CD4-positive, CD25-positive, alpha-beta regulatory T cell (primary cell): ENCODE measurements at regions not wholly inside any gene's neighbourhood (a gene's known extent, or its start where the extent isn't known, plus 50 kb on each side); places are given as distances from the start of the nearest gene placed in this dataset.
"Not testable (repeated sequence)": the region's sequence is repeated elsewhere in the genome, so short reads cannot be mapped to it uniquely, and the experiment has no call there.

ENCODE experiments used
- ATAC-seq, 2 donors: fragments of 150-1000 bp; cut with Tn5 transposase; one replicate each; pipeline ENCODE4 v1.10.0; 2021; ENCODE audit warnings: low read depth in 2 of 2, moderate number of reproducible peaks in 2 of 2, moderate library complexity in 1 of 2
- DNase-seq, 3 donors: peaks; one replicate each; pipeline versions ENCODE4 v3.0.0 to v3.0.0-alpha.2; 2012 to 2022; ENCODE audit warnings: mixed read lengths in 1 of 3
- H3K27ac ChIP-seq: one replicate; pipeline ENCODE4 v1.7.0; 2013; ENCODE audit warnings: mild to moderate bottlenecking, low read length; ENCODE audit not compliant: insufficient read depth, poor library complexity, severe bottlenecking
- H3K27me3 ChIP-seq: one replicate; pipeline ENCODE4 v1.7.0; 2013; ENCODE audit warnings: low read length; ENCODE audit not compliant: control insufficient read depth, insufficient read depth
- H3K36me3 ChIP-seq: one replicate; pipeline ENCODE4 v1.7.0; 2013; ENCODE audit warnings: mild to moderate bottlenecking, low read length, moderate library complexity; ENCODE audit not compliant: control insufficient read depth, insufficient read depth
- H3K4me1 ChIP-seq: 2 replicates; pipeline ENCODE4 v1.7.0; 2013; ENCODE audit warnings: mild to moderate bottlenecking, low read length; ENCODE audit not compliant: insufficient read depth, control insufficient read depth, poor library complexity, severe bottlenecking
- H3K4me3 ChIP-seq: one replicate; pipeline ENCODE4 v1.7.0; 2013; ENCODE audit warnings: low read depth, mild to moderate bottlenecking, low read length, moderate library complexity
- H3K9me3 ChIP-seq, 2 experiments: 1 replicate in 1 of 2; 2 replicates in 1 of 2; pipeline ENCODE4 v1.7.0; 2013; ENCODE audit warnings: low read length in 2 of 2, mild to moderate bottlenecking in 1 of 2, moderate library complexity in 1 of 2; ENCODE audit not compliant: control insufficient read depth in 2 of 2
- H3K27ac Mint-ChIP-seq, 3 donors: one replicate each; pipeline ENCODE4 v1.8.0; 2020 to 2022; ENCODE audit warnings: mild to moderate bottlenecking in 3 of 3, mixed read lengths in 3 of 3, moderate library complexity in 2 of 3
- H3K27me3 Mint-ChIP-seq: one replicate; pipeline ENCODE4 v1.8.0; 2022; ENCODE audit warnings: mild to moderate bottlenecking, mixed read lengths
- H3K36me3 Mint-ChIP-seq: one replicate; pipeline ENCODE4 v1.8.0; 2020; ENCODE audit warnings: mixed read lengths
- H3K4me1 Mint-ChIP-seq, 4 donors: one replicate each; pipeline ENCODE4 v1.8.0; 2020 to 2022; ENCODE audit warnings: mixed read lengths in 4 of 4, mild to moderate bottlenecking in 1 of 4
- H3K4me3 Mint-ChIP-seq, 4 donors: one replicate each; pipeline ENCODE4 v1.8.0; 2020 to 2022; ENCODE audit warnings: mild to moderate bottlenecking in 4 of 4, mixed read lengths in 4 of 4, moderate library complexity in 3 of 4
- H3K9me3 Mint-ChIP-seq, 7 donors: one replicate each; pipeline ENCODE4 v1.8.0; 2020 to 2022; ENCODE audit warnings: mixed read lengths in 7 of 7, mild to moderate bottlenecking in 3 of 7, moderate library complexity in 2 of 7

DNA sequence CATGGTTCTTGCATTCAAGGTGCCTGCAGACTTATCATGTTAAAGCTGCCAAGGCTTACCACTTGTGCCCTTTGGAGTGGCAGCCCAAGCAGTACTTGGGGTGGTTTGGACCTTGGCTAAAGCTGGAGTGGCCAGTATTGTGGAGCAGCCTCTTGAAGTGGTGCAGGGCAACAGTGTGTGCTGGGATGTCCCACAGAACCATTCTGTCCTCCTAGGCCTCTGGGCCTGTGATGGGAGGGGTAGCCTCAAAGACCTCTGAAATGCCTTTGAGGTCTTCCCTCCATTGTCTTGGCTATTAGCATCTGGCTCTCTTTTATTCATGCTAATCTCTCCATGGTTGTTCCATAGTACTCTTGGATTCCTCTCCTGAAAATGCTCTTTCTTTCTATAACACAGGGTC is 78.2 kb upstream of the SLC24A4 start:
- DNase-seq (no peak), ATAC-seq (no peak)
- Histone ChIP-seq H3K27ac (no peak overlapping the region), H3K27me3 (no peaks in the 10 kb centered on the region), H3K4me3 (no peak overlapping the region), H3K36me3 (no peaks in the 10 kb centered on the region), H3K9me3 (peaks cover 13 to 22% of the 10 kb centered on the region in 2 experiments), H3K4me1 (no peaks in the 10 kb centered on the region)
- Mint-ChIP-seq H3K4me3 (no peak overlapping the region), H3K27ac (no peak overlapping the region), H3K4me1 (no peaks in the 10 kb centered on the region), H3K9me3 (peaks cover 0 to 30% (median 8%) of the 10 kb centered on the region in 7 donors), H3K36me3 (peaks cover 9% of the 10 kb centered on the region), H3K27me3 (peaks cover 13% of the 10 kb centered on the region)

- Histone ChIP-seq H3K27ac (no peak overlapping the region), H3K9me3 (peaks cover 11 to 22% of the 10 kb centered on the region in 2 experiments), H3K4me1 (no peaks in the 10 kb centered on the region), H3K36me3 (no peaks in the 10 kb centered on the region), H3K27me3 (no peaks in the 10 kb centered on the region), H3K4me3 (no peak overlapping the region)
- no peak for DNase-seq
- Mint-ChIP-seq H3K27ac (no peak overlapping the region), H3K27me3 (peaks cover 31% of the 10 kb centered on the region), H3K36me3 (peaks cover 9% of the 10 kb centered on the region), H3K9me3 (peaks cover 0 to 30% (median 11%) of the 10 kb centered on the region in 7 donors), H3K4me1 (no peaks in the 10 kb centered on the region), H3K4me3 (no peak overlapping the region)
- ATAC-seq = no peak
Measured at GRCh38 chr14:92247341-92247740, 75.6 kb upstream of the SLC24A4 start.

DNA sequence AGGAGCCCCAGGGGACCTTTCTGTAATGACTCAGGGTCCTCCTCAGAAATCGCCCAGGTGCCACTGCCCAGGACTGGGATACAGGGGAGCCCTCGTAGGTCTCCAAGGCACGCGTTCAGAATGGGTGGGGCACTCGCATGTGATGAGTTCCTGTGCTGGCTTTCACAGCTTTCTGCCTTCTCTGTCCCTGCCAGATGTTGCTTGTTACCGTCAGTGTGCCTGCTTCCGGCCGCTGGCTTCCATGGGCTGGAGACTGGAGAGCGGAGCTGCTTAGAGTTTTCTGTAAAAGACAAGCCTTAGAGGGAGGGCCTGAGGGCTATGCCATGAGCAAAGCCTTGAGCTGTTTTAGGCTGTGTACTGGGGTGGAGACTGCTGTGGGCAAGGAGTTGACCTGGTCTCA is 75.0 kb upstream of the SLC24A4 start:
- peaks cover 37% of the 10 kb centered on the region for H3K27me3 Mint-ChIP-seq
- no peak overlapping the region for H3K4me3 ChIP-seq
- peaks cover 9% of the 10 kb centered on the region for H3K36me3 Mint-ChIP-seq
- no peak overlapping the region for H3K4me3 Mint-ChIP-seq
- no peak overlapping the region for H3K27ac Mint-ChIP-seq
- peaks cover 0 to 30% (median 9%) of the 10 kb centered on the region in 7 donors for H3K9me3 Mint-ChIP-seq
- no peak for ATAC-seq
- H3K27me3 ChIP-seq = no peaks in the 10 kb centered on the region
- H3K36me3 ChIP-seq = no peaks in the 10 kb centered on the region
- no peaks in the 10 kb centered on the region for H3K4me1 Mint-ChIP-seq
- no peak for DNase-seq
- H3K4me1 ChIP-seq = no peaks in the 10 kb centered on the region
- H3K9me3 ChIP-seq = peaks cover 11 to 22% of the 10 kb centered on the region in 2 experiments
- no peak overlapping the region for H3K27ac ChIP-seq

DNA sequence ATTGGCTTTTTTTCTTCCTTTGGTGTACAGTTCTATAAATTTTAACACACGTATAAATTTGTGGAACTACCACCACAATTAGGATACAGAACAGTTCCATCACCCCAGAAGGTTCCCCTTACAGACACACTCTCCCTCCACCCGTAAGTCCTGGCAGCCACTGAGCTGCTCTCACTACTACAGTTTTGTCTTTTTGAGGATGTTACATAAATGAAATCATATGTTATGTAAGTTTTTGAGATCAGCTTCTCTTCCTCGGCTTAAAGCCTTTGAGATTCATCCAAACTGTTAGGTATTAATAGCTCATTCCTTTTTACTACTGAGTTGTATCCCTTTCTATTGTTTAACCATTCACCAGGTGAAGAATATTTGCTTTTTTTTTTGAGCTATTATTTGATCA is 74.3 kb upstream of the SLC24A4 start:
- Histone ChIP-seq H3K36me3 (no peaks in the 10 kb centered on the region), H3K4me3 (no peak overlapping the region), H3K27ac (no peak overlapping the region), H3K27me3 (peaks cover 6% of the 10 kb centered on the region), H3K4me1 (no peaks in the 10 kb centered on the region), H3K9me3 (peaks cover 9 to 22% of the 10 kb centered on the region in 2 experiments)
- no peak for DNase-seq
- Mint-ChIP-seq H3K27ac (no peak overlapping the region), H3K9me3 (peaks cover 0 to 27% (median 6%) of the 10 kb centered on the region in 7 donors), H3K4me1 (no peaks in the 10 kb centered on the region), H3K27me3 (peaks cover 45% of the 10 kb centered on the region), H3K36me3 (peaks cover 9% of the 10 kb centered on the region), H3K4me3 (no peak overlapping the region)
- no peak for ATAC-seq

DNA sequence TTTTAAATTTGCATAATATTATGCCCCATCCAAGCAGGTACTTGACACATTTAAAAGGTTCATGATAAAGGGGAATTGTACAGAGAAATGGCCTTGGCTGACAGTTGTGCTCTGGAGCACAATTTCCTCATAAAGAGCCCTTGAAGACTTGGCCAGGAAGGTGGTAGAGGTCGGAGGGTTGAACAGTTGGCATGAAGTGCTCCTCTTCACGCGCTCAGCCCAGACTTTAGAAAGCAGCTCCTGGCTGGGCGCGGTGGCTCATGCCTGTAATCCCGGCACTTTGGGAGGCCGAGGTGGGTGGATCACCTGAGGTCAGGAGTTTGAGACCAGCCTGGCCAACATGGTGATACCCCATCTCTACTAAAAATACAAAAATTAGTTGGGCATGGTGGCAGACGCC is 72.6 kb upstream of the SLC24A4 start:
- not testable (repeated sequence) for H3K27ac ChIP-seq, H3K4me1 ChIP-seq, H3K4me1 Mint-ChIP-seq, H3K36me3 ChIP-seq, H3K36me3 Mint-ChIP-seq, ATAC-seq, DNase-seq, H3K4me3 Mint-ChIP-seq, H3K27ac Mint-ChIP-seq, H3K4me3 ChIP-seq
- Histone ChIP-seq H3K9me3 (peaks cover 3 to 12% of the 10 kb centered on the region in 2 experiments), H3K27me3 (peaks cover 11% of the 10 kb centered on the region)
- Mint-ChIP-seq H3K27me3 (peaks cover 60% of the 10 kb centered on the region), H3K9me3 (peaks cover 0 to 12% (median 2%) of the 10 kb centered on the region in 7 donors)

- no peaks in the 10 kb centered on the region for H3K36me3 Mint-ChIP-seq
- H3K27ac Mint-ChIP-seq = no peak overlapping the region
- ATAC-seq = no peak
- Histone ChIP-seq H3K4me3 (no peak overlapping the region), H3K4me1 (no peaks in the 10 kb centered on the region), H3K27ac (no peak overlapping the region), H3K36me3 (no peaks in the 10 kb centered on the region), H3K27me3 (peaks cover 17% of the 10 kb centered on the region), H3K9me3 (no peaks in the 10 kb centered on the region)
- H3K4me1 Mint-ChIP-seq = peaks cover 0 to 9% (median 3%) of the 10 kb centered on the region in 4 donors
- peaks cover 0 to 4% (median 0%) of the 10 kb centered on the region in 7 donors for H3K9me3 Mint-ChIP-seq
- DNase-seq = no peak
- H3K27me3 Mint-ChIP-seq = peaks cover 65% of the 10 kb centered on the region
- H3K4me3 Mint-ChIP-seq = no peak overlapping the region
Measured at GRCh38 chr14:92252323-92252722, 70.6 kb upstream of the SLC24A4 start.

- H3K4me3 Mint-ChIP-seq = peak overlapping the region in 1 of 4 donors; percentile 32
- no peaks in the 10 kb centered on the region for H3K36me3 ChIP-seq
- no peak overlapping the region for H3K4me3 ChIP-seq
- H3K27me3 ChIP-seq = peaks cover 17% of the 10 kb centered on the region
- H3K27ac Mint-ChIP-seq = no peak overlapping the region
- no peaks in the 10 kb centered on the region for H3K4me1 ChIP-seq
- H3K27ac ChIP-seq = no peak overlapping the region
- H3K9me3 Mint-ChIP-seq = peaks cover 0 to 4% (median 0%) of the 10 kb centered on the region in 7 donors
- ATAC-seq (no peak), DNase-seq (no peak)
- no peaks in the 10 kb centered on the region for H3K36me3 Mint-ChIP-seq
- peaks cover 62% of the 10 kb centered on the region for H3K27me3 Mint-ChIP-seq
- H3K9me3 ChIP-seq = no peaks in the 10 kb centered on the region
- H3K4me1 Mint-ChIP-seq = peaks cover 0 to 9% (median 3%) of the 10 kb centered on the region in 4 donors
Measured at GRCh38 chr14:92253381-92253894, 69.5 kb upstream of the SLC24A4 start.

- H3K36me3 ChIP-seq = no peaks in the 10 kb centered on the region
- H3K27ac ChIP-seq = no peak overlapping the region
- Mint-ChIP-seq H3K36me3 (no peaks in the 10 kb centered on the region), H3K9me3 (peaks cover 0 to 2% (median 0%) of the 10 kb centered on the region in 7 donors), H3K27ac (no peak overlapping the region), H3K27me3 (peaks cover 61% of the 10 kb centered on the region), H3K4me3 (no peak overlapping the region), H3K4me1 (peaks cover 0 to 10% (median 4%) of the 10 kb centered on the region in 4 donors)
- H3K9me3 ChIP-seq = no peaks in the 10 kb centered on the region
- DNase-seq (no peak), ATAC-seq (no peak)
- H3K27me3 ChIP-seq = peaks cover 17% of the 10 kb centered on the region
- no peak overlapping the region for H3K4me3 ChIP-seq
- no peaks in the 10 kb centered on the region for H3K4me1 ChIP-seq
Measured at GRCh38 chr14:92254786-92255185, 68.2 kb upstream of the SLC24A4 start.
